Dendritic cell treated with granulocyte-macrophage colony-stimulating factor and Interleukin-4, amounts not matched to agents 40 ng/mL and 50 ng/mL, for 4 days (primary cell): ENCODE measurements at regions not wholly inside any gene's neighbourhood (a gene's known extent, or its start where the extent isn't known, plus 50 kb on each side); places are given as distances from the start of the nearest gene placed in this dataset.

Experiments
- H3K27ac Mint-ChIP-seq: one replicate; pipeline ENCODE4 v1.8.0; 2022; ENCODE audit warnings: mild to moderate bottlenecking, mixed read lengths
- H3K27me3 Mint-ChIP-seq: one replicate; pipeline ENCODE4 v1.8.0; 2022; ENCODE audit warnings: mild to moderate bottlenecking, mixed read lengths
- H3K36me3 Mint-ChIP-seq: one replicate; pipeline ENCODE4 v1.8.0; 2022; ENCODE audit warnings: low read depth, mixed read lengths
- H3K4me1 Mint-ChIP-seq: one replicate; pipeline ENCODE4 v1.8.0; 2022; ENCODE audit warnings: low read depth, mixed read lengths
- H3K4me3 Mint-ChIP-seq: one replicate; pipeline ENCODE4 v1.8.0; 2022; ENCODE audit warnings: mild to moderate bottlenecking, moderate library complexity, mixed read lengths
- H3K9me3 Mint-ChIP-seq: one replicate; pipeline ENCODE4 v1.8.0; 2022; ENCODE audit warnings: mixed read lengths
- intact Hi-C: fragments of 100-400 bp; cut with micrococcal nuclease; formaldehyde crosslinking; loops from one replicate; pipeline ENCODE4 v1.15.0; 2022

- Mint-ChIP-seq H3K4me1 (no peaks in the 10 kb centered on the region), H3K4me3 (no peak overlapping the region), H3K27ac (no peak overlapping the region), H3K9me3 (peaks cover 53% of the 10 kb centered on the region), H3K27me3 (no peaks in the 10 kb centered on the region), H3K36me3 (no peaks in the 10 kb centered on the region)
- intact Hi-C loops = no loop called here
Observed at GRCh38 chr5:125766706-125767105, 656.5 kb upstream of the GRAMD2B start.

GRCh38 chr5:125775896-125776295 is 647.3 kb upstream of the GRAMD2B start:
- Mint-ChIP-seq H3K27ac (no peak overlapping the region), H3K36me3 (no peaks in the 10 kb centered on the region), H3K27me3 (no peaks in the 10 kb centered on the region), H3K9me3 (peaks cover 14% of the 10 kb centered on the region), H3K4me1 (no peaks in the 10 kb centered on the region), H3K4me3 (no peak overlapping the region)
- intact Hi-C loops = no loop called here

GRCh38 chr5:125776656-125777139 is 646.5 kb upstream of the GRAMD2B start:
- Mint-ChIP-seq H3K4me3 (no peak overlapping the region), H3K36me3 (no peaks in the 10 kb centered on the region), H3K27me3 (no peaks in the 10 kb centered on the region), H3K4me1 (no peaks in the 10 kb centered on the region), H3K27ac (no peak overlapping the region), H3K9me3 (peaks cover 10% of the 10 kb centered on the region)
- intact Hi-C loops = no loop called here

- intact Hi-C loops = no loop called here
- no peaks in the 10 kb centered on the region for H3K36me3 Mint-ChIP-seq
- H3K27ac Mint-ChIP-seq = no peak overlapping the region
Observed at GRCh38 chr5:125778791-125779190, 644.4 kb upstream of the GRAMD2B start.

GRCh38 chr5:125785407-125785806 is 637.8 kb upstream of the GRAMD2B start:
- intact Hi-C loops = no loop called here
- Mint-ChIP-seq H3K36me3 (no peaks in the 10 kb centered on the region), H3K4me1 (no peaks in the 10 kb centered on the region)

More at GRCh38 chr5:125778791-125779190, 644.4 kb upstream of the GRAMD2B start:
- H3K4me1 Mint-ChIP-seq = no peaks in the 10 kb centered on the region
- H3K27me3 Mint-ChIP-seq = no peaks in the 10 kb centered on the region
- H3K4me3 Mint-ChIP-seq = no peak overlapping the region
- H3K9me3 Mint-ChIP-seq = peaks cover 5% of the 10 kb centered on the region

GRCh38 chr5:125786021-125786420 is 637.2 kb upstream of the GRAMD2B start:
- peaks cover 5% of the 10 kb centered on the region for H3K9me3 Mint-ChIP-seq
- no peak overlapping the region for H3K27ac Mint-ChIP-seq
- intact Hi-C loops = no loop called here
- no peaks in the 10 kb centered on the region for H3K27me3 Mint-ChIP-seq
- H3K4me1 Mint-ChIP-seq = no peaks in the 10 kb centered on the region
- H3K36me3 Mint-ChIP-seq = no peaks in the 10 kb centered on the region
- no peak overlapping the region for H3K4me3 Mint-ChIP-seq

More at GRCh38 chr5:125785407-125785806, 637.8 kb upstream of the GRAMD2B start:
- no peaks in the 10 kb centered on the region for H3K27me3 Mint-ChIP-seq
- H3K9me3 Mint-ChIP-seq = peaks cover 5% of the 10 kb centered on the region
- no peak overlapping the region for H3K4me3 Mint-ChIP-seq
- H3K27ac Mint-ChIP-seq = no peak overlapping the region

GRCh38 chr5:125793470-125793869 is 629.7 kb upstream of the GRAMD2B start:
- peaks cover 32% of the 10 kb centered on the region for H3K9me3 Mint-ChIP-seq
- H3K36me3 Mint-ChIP-seq = no peaks in the 10 kb centered on the region
- no peaks in the 10 kb centered on the region for H3K4me1 Mint-ChIP-seq
- intact Hi-C loops = no loop called here
- H3K27ac Mint-ChIP-seq = no peak overlapping the region
- H3K4me3 Mint-ChIP-seq = no peak overlapping the region
- no peaks in the 10 kb centered on the region for H3K27me3 Mint-ChIP-seq

- Mint-ChIP-seq H3K27ac (no peak overlapping the region), H3K4me3 (no peak overlapping the region), H3K36me3 (no peaks in the 10 kb centered on the region), H3K4me1 (no peaks in the 10 kb centered on the region), H3K9me3 (peaks cover 47% of the 10 kb centered on the region), H3K27me3 (no peaks in the 10 kb centered on the region)
- intact Hi-C loops = no loop called here
Observed at GRCh38 chr5:125794922-125795321, 628.3 kb upstream of the GRAMD2B start.

- Mint-ChIP-seq H3K36me3 (no peaks in the 10 kb centered on the region), H3K4me1 (no peaks in the 10 kb centered on the region), H3K4me3 (no peak overlapping the region), H3K9me3 (peaks cover 63% of the 10 kb centered on the region), H3K27me3 (no peaks in the 10 kb centered on the region), H3K27ac (no peak overlapping the region)
- intact Hi-C loops = no loop called here
Observed at GRCh38 chr5:125798307-125798706, 624.9 kb upstream of the GRAMD2B start.

GRCh38 chr5:125812651-125813050 is 610.6 kb upstream of the GRAMD2B start:
- Mint-ChIP-seq H3K9me3 (peaks cover 14% of the 10 kb centered on the region), H3K36me3 (no peaks in the 10 kb centered on the region), H3K4me3 (no peak overlapping the region), H3K4me1 (no peaks in the 10 kb centered on the region), H3K27ac (no peak overlapping the region), H3K27me3 (no peaks in the 10 kb centered on the region)
- intact Hi-C loops = no loop called here

GRCh38 chr5:125813221-125813974 is 609.8 kb upstream of the GRAMD2B start:
- Mint-ChIP-seq H3K27ac (no peak overlapping the region), H3K9me3 (peaks cover 8% of the 10 kb centered on the region), H3K4me1 (no peaks in the 10 kb centered on the region), H3K36me3 (no peaks in the 10 kb centered on the region), H3K27me3 (no peaks in the 10 kb centered on the region), H3K4me3 (no peak overlapping the region)
- intact Hi-C loops = no loop called here

GRCh38 chr5:125814119-125814518 is 609.1 kb upstream of the GRAMD2B start:
- H3K36me3 Mint-ChIP-seq = no peaks in the 10 kb centered on the region
- H3K4me1 Mint-ChIP-seq = no peaks in the 10 kb centered on the region
- peaks cover 8% of the 10 kb centered on the region for H3K9me3 Mint-ChIP-seq
- H3K27me3 Mint-ChIP-seq = no peaks in the 10 kb centered on the region
- no peak overlapping the region for H3K27ac Mint-ChIP-seq
- intact Hi-C loops = no loop called here
- H3K4me3 Mint-ChIP-seq = no peak overlapping the region

GRCh38 chr5:125823572-125823971 is 599.6 kb upstream of the GRAMD2B start:
- intact Hi-C loops = no loop called here
- Mint-ChIP-seq H3K27ac (no peak overlapping the region), H3K27me3 (no peaks in the 10 kb centered on the region)

GRCh38 chr5:125826214-125826613 is 597.0 kb upstream of the GRAMD2B start:
- peaks cover 31% of the 10 kb centered on the region for H3K9me3 Mint-ChIP-seq
- H3K4me1 Mint-ChIP-seq = no peaks in the 10 kb centered on the region
- no peak overlapping the region for H3K4me3 Mint-ChIP-seq
- intact Hi-C loops = no loop called here
- no peaks in the 10 kb centered on the region for H3K27me3 Mint-ChIP-seq
- H3K36me3 Mint-ChIP-seq = no peaks in the 10 kb centered on the region
- no peak overlapping the region for H3K27ac Mint-ChIP-seq

More at GRCh38 chr5:125823572-125823971, 599.6 kb upstream of the GRAMD2B start:
- no peak overlapping the region for H3K4me3 Mint-ChIP-seq
- no peaks in the 10 kb centered on the region for H3K4me1 Mint-ChIP-seq
- H3K9me3 Mint-ChIP-seq = peaks cover 21% of the 10 kb centered on the region
- no peaks in the 10 kb centered on the region for H3K36me3 Mint-ChIP-seq

- H3K27me3 Mint-ChIP-seq = no peaks in the 10 kb centered on the region
- intact Hi-C loops = no loop called here
- no peak overlapping the region for H3K4me3 Mint-ChIP-seq
- no peaks in the 10 kb centered on the region for H3K36me3 Mint-ChIP-seq
- no peaks in the 10 kb centered on the region for H3K4me1 Mint-ChIP-seq
- H3K27ac Mint-ChIP-seq = no peak overlapping the region
- peaks cover 40% of the 10 kb centered on the region for H3K9me3 Mint-ChIP-seq
Observed at GRCh38 chr5:125829349-125829748, 593.9 kb upstream of the GRAMD2B start.
